ENCODE measurements at regions not wholly inside any gene's neighbourhood (a gene's known extent, or its start where the extent isn't known, plus 50 kb on each side); places are given as distances from the start of the nearest gene placed in this dataset.

DNA sequence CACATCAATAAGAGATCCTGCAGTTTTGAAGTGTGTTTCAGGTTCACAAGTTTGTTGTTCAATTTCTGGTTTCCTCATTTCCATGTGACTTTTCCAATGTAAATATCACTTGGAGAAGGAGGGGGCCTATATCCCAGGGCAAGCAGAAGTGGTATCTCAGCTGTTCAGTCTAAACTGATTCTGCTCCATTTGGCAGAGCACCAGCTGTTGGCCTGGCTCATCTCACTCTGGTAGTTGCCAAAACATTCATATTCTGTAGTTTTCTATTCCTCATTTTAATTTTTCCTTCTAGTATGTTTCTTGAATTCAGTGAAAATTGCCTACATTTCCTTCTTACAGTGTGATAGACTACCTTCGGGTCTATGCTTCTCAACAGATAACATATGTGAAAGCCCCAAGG, 101.8 kb upstream of the TAC1 start:
- Mint-ChIP-seq H3K27me3 (ENCODE audit: low read depth in 3 of 3) (peaks cover 0 to 1% (median 0%) of the 10 kb centered on the region in 3 donors), H3K27ac (no peak overlapping the region), H3K36me3 (no peaks in the 10 kb centered on the region), H3K4me3 (no peak overlapping the region), H3K9me3 (peaks cover 0 to 21% (median 6%) of the 10 kb centered on the region in 6 donors), H3K4me1 (no peaks in the 10 kb centered on the region)
- no peak for DNase-seq

DNA sequence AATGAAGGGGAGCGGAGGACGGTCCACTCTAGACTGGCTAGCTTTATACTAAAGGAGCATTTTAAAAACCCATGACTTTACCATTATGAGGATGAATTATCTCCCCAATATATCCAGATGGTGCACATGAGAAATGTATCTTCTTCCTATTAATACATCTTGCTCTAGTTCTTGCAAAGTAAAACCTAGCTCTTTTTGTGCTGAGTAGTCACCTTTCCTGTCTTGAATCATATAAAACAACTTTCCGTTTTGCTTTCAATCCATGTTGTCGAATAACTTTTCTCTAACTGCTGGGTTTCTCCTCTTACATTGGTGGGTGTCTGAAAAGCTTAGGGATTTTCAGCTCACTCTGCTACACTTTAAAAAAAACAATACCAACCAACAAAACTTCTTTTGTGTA, 96.3 kb upstream of the TAC1 start:
- H3K27ac Mint-ChIP-seq, result no peak overlapping the region
- no peak overlapping the region for H3K4me3 Mint-ChIP-seq
- H3K4me1 Mint-ChIP-seq, result no peaks in the 10 kb centered on the region
- peaks cover 0 to 3% (median 0%) of the 10 kb centered on the region in 3 donors for H3K36me3 Mint-ChIP-seq
- H3K27me3 Mint-ChIP-seq (ENCODE audit: low read depth in 3 of 3), result no peaks in the 10 kb centered on the region
- DNase-seq, result no peak
- peaks cover 0 to 9% (median 4%) of the 10 kb centered on the region in 6 donors for H3K9me3 Mint-ChIP-seq

GRCh38 chr7:97639036-97639435, 92.8 kb upstream of the TAC1 start:
- peaks cover 0 to 14% (median 2%) of the 10 kb centered on the region in 6 donors for H3K9me3 Mint-ChIP-seq
- H3K27me3 Mint-ChIP-seq (ENCODE audit: low read depth in 3 of 3), result no peaks in the 10 kb centered on the region
- no peak overlapping the region for H3K27ac Mint-ChIP-seq
- no peaks in the 10 kb centered on the region for H3K4me1 Mint-ChIP-seq
- H3K4me3 Mint-ChIP-seq, result no peak overlapping the region
- H3K36me3 Mint-ChIP-seq, result peaks cover 0 to 3% (median 0%) of the 10 kb centered on the region in 3 donors
- DNase-seq, result no peak

GRCh38 chr7:97659363-97660045, 72.4 kb upstream of the TAC1 start:
- Mint-ChIP-seq H3K27me3 (ENCODE audit: low read depth in 3 of 3) (no peaks in the 10 kb centered on the region), H3K4me3 (no peak overlapping the region), H3K27ac (no peak overlapping the region), H3K4me1 (no peaks in the 10 kb centered on the region), H3K9me3 (peaks cover 0 to 2% (median 0%) of the 10 kb centered on the region in 6 donors), H3K36me3 (no peaks in the 10 kb centered on the region)
- DNase-seq, result no peak

GRCh38 chr7:97667359-97667758, 64.5 kb upstream of the TAC1 start:
- H3K36me3 Mint-ChIP-seq, result no peaks in the 10 kb centered on the region
- no peak overlapping the region for H3K4me3 Mint-ChIP-seq
- peaks cover 0 to 4% (median 0%) of the 10 kb centered on the region in 6 donors for H3K9me3 Mint-ChIP-seq
- H3K4me1 Mint-ChIP-seq, result no peaks in the 10 kb centered on the region
- peaks cover 0 to 2% (median 0%) of the 10 kb centered on the region in 3 donors for H3K27me3 Mint-ChIP-seq (ENCODE audit: low read depth in 3 of 3)
- DNase-seq, result no peak
- H3K27ac Mint-ChIP-seq, result no peak overlapping the region

DNA sequence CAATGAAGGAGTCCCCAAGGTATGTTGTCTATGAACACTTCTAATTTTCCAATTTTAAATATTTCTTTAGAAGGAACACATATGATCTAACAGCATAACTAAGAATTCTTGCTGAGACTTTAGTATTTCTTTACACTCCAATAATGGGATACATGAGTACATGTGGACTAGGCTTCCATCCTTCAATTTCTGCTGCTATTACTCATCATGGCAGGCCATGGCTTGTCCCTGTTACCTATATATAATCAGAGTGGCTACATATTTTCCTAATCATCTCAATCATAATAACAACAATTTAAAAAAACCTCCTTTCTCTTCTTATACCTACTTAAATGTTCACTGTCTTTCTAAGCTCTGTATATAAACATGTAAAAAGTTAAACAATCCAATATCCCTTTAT, 60.3 kb upstream of the TAC1 start:
- Mint-ChIP-seq H3K36me3 (no peaks in the 10 kb centered on the region), H3K27me3 (ENCODE audit: low read depth in 3 of 3) (peaks cover 0 to 2% (median 0%) of the 10 kb centered on the region in 3 donors), H3K27ac (no peak overlapping the region)

DNA sequence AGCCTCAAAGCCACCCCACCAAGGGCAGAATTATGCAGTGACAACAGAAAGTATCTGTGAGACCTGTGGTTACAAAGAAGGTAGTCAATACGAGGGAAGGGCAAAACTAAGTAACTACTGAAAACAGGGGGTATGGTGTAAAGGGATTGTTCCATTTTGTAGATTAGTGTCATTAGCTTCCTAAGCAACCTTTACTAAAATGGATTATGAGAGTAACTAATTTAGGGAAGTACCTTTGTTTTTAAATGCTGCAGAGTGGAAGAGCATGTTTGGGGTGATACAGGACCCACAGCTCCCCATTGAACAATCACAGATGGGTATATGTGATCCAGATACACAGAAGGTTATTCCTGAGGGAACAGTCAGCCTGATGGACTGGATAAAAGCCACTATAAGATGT, 51.3 kb upstream of the TAC1 start:
- H3K4me3 Mint-ChIP-seq, result no peak overlapping the region
- no peak overlapping the region for H3K27ac Mint-ChIP-seq

More for the DNA sequence above, 60.3 kb upstream of the TAC1 start:
- Mint-ChIP-seq H3K4me1 (no peaks in the 10 kb centered on the region), H3K4me3 (no peak overlapping the region), H3K9me3 (no peaks in the 10 kb centered on the region)
- DNase-seq, result no peak

More for the DNA sequence above, 51.3 kb upstream of the TAC1 start:
- Mint-ChIP-seq H3K9me3 (peaks cover 0 to 7% (median 3%) of the 10 kb centered on the region in 6 donors), H3K27me3 (ENCODE audit: low read depth in 3 of 3) (peaks cover 0 to 2% (median 2%) of the 10 kb centered on the region in 3 donors), H3K36me3 (no peaks in the 10 kb centered on the region), H3K4me1 (no peaks in the 10 kb centered on the region)
- DNase-seq, result no peak
